Kidney capillary endothelial cell (primary cell): ENCODE measurements at regions not wholly inside any gene's neighbourhood (a gene's known extent, or its start where the extent isn't known, plus 50 kb on each side); places are given as distances from the start of the nearest gene placed in this dataset.
"Not testable (repeated sequence)": the region's sequence is repeated elsewhere in the genome, so short reads cannot be mapped to it uniquely, and the experiment has no call there.

Experiments
- DNase-seq: peaks from one replicate; pipeline ENCODE4 v3.0.0-alpha.2; 2018; ENCODE audit warnings: low spot score

GRCh38 chr4:67037504-67038227, 507.6 kb downstream of the CENPC start:
- no peak for DNase-seq

GRCh38 chr4:67036791-67037190, 508.5 kb downstream of the CENPC start:
- no peak for DNase-seq

GRCh38 chr4:67035986-67036385, 509.3 kb downstream of the CENPC start:
- DNase-seq: no peak

- DNase-seq: no peak
Measured at GRCh38 chr4:67035501-67035900, 509.8 kb downstream of the CENPC start.

GRCh38 chr4:67030636-67031035, 514.7 kb downstream of the CENPC start:
- DNase-seq: no peak

GRCh38 chr4:67020438-67020797, 524.9 kb downstream of the CENPC start:
- DNase-seq: no peak

GRCh38 chr4:67019686-67020437, 525.4 kb downstream of the CENPC start:
- DNase-seq: no peak

- no peak for DNase-seq
Measured at GRCh38 chr4:67014592-67014991, 530.7 kb downstream of the CENPC start.

GRCh38 chr4:67006791-67007190, 538.5 kb downstream of the CENPC start:
- no peak for DNase-seq

- no peak for DNase-seq
Measured at GRCh38 chr4:66991521-66991920, 553.8 kb downstream of the CENPC start.

GRCh38 chr4:66974665-66975064, 570.6 kb downstream of the CENPC start:
- DNase-seq: no peak

GRCh38 chr4:66972087-66972486, 573.2 kb downstream of the CENPC start:
- DNase-seq: no peak

- DNase-seq: no peak
Measured at GRCh38 chr4:66964467-66964866, 580.8 kb downstream of the CENPC start.

GRCh38 chr4:66963084-66963483, 582.2 kb downstream of the CENPC start:
- DNase-seq: no peak

- DNase-seq: no peak
Measured at GRCh38 chr4:66959207-66959606, 586.1 kb downstream of the CENPC start.

GRCh38 chr4:66956852-66957251, 588.5 kb downstream of the CENPC start:
- DNase-seq: no peak

GRCh38 chr4:66956426-66956825, 588.9 kb downstream of the CENPC start:
- DNase-seq: no peak

- no peak for DNase-seq
Measured at GRCh38 chr4:66955784-66956183, 589.5 kb downstream of the CENPC start.

- DNase-seq: no peak
Measured at GRCh38 chr4:66949419-66949818, 595.9 kb downstream of the CENPC start.

GRCh38 chr4:66946761-66947160, 598.5 kb downstream of the CENPC start:
- DNase-seq: no peak

- no peak for DNase-seq
Measured at GRCh38 chr4:66943112-66943511, 602.2 kb downstream of the CENPC start.

- DNase-seq: not testable (repeated sequence)
Measured at GRCh38 chr4:66931981-66932380, 613.3 kb downstream of the CENPC start.

GRCh38 chr4:66930206-66930605, 615.1 kb downstream of the CENPC start:
- no peak for DNase-seq

- DNase-seq: no peak
Measured at GRCh38 chr4:66929748-66930147, 615.6 kb downstream of the CENPC start.
